ENCODE measurements at regions not wholly inside any gene's neighbourhood (a gene's known extent, or its start where the extent isn't known, plus 50 kb on each side); places are given as distances from the start of the nearest gene placed in this dataset.

- H3K27ac ChIP-seq (ENCODE audit: low read length) = no peak overlapping the region
- no peaks in the 10 kb centered on the region for H3K4me1 ChIP-seq (ENCODE audit: control insufficient read depth, insufficient read depth, low read length)
- DNase-seq = no peak
- no peaks in the 10 kb centered on the region for H3K9me3 ChIP-seq (ENCODE audit: control insufficient read depth, low read depth, low read length)
- no peaks in the 10 kb centered on the region for H3K36me3 ChIP-seq (ENCODE audit: control insufficient read depth, insufficient read depth, low read length)
- no CpG with 5 or more reads among the region's 2 CpGs for WGBS (ENCODE audit: insufficient coverage, low lambda C conversion rate)
- no peaks in the 10 kb centered on the region for H3K27me3 ChIP-seq (ENCODE audit: control insufficient read depth, insufficient read depth, low read length)
- no peak overlapping the region for H3K4me3 ChIP-seq (ENCODE audit: low read length)
These were observed 101.5 kb downstream of the UNC5CL start for GRCh38 chr6:40937491-40937890.

DNA sequence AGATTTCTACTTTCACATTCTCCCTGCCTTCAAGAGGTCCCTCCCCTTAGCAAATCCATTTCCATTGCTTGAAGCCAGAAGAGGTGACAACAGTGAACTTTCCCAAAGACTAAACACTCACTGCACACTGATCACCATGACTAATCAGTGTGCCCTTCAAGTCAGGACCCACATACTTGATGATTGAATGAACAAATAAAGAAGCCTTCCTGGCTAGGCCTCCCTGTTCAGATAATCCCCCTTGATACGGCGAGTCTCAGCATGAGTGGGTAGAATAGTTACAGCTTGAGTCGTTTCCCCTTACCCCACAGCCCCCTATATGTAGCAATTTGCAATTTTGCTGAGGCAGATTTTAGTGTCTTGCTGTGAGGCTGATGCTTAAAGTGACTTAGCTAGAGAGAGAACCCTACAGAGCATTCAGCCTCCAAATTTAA, 102.2 kb downstream of the UNC5CL start:
- Histone ChIP-seq H3K4me3 (ENCODE audit: low read length) (no peak overlapping the region), H3K36me3 (ENCODE audit: control insufficient read depth, insufficient read depth, low read length) (no peaks in the 10 kb centered on the region), H3K27me3 (ENCODE audit: control insufficient read depth, insufficient read depth, low read length) (no peaks in the 10 kb centered on the region), H3K27ac (ENCODE audit: low read length) (no peak overlapping the region), H3K9me3 (ENCODE audit: control insufficient read depth, low read depth, low read length) (no peaks in the 10 kb centered on the region), H3K4me1 (ENCODE audit: control insufficient read depth, insufficient read depth, low read length) (no peaks in the 10 kb centered on the region)
- DNase-seq = no peak
- WGBS (ENCODE audit: insufficient coverage, low lambda C conversion rate) = no CpG with 5 or more reads among the region's 3 CpGs

DNA sequence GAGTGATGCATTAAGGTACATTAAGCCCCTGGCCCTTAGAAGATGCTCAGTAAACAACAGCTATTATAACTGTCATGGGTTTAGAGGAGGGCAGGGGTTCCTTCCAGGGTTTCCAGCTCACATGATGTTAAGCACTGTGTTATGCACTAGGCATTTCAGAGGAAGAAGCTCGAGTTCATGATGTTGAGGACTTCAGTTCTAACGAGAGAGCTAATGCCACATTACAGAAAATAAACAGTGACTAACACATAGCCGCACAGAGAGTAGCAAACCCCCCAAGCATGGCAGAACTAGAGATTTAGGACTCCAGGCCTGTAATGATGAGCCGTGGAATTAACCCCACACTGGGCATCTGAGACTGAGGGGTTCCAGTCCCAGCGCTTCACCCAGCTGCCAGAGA, 105.2 kb downstream of the UNC5CL start:
- H3K9me3 ChIP-seq (ENCODE audit: control insufficient read depth, low read depth, low read length) = no peaks in the 10 kb centered on the region
- no peak for DNase-seq
- H3K27me3 ChIP-seq (ENCODE audit: control insufficient read depth, insufficient read depth, low read length) = no peaks in the 10 kb centered on the region
- H3K36me3 ChIP-seq (ENCODE audit: control insufficient read depth, insufficient read depth, low read length) = no peaks in the 10 kb centered on the region
- H3K4me1 ChIP-seq (ENCODE audit: control insufficient read depth, insufficient read depth, low read length) = peaks cover 14% of the 10 kb centered on the region
- H3K4me3 ChIP-seq (ENCODE audit: low read length) = no peak overlapping the region
- WGBS (ENCODE audit: insufficient coverage, low lambda C conversion rate) = no CpG with 5 or more reads among the region's 5 CpGs
- no peak overlapping the region for H3K27ac ChIP-seq (ENCODE audit: low read length)

GRCh38 chr6:40932953-40933352, 106.1 kb downstream of the UNC5CL start:
- Histone ChIP-seq H3K4me3 (ENCODE audit: low read length) (no peak overlapping the region), H3K4me1 (ENCODE audit: control insufficient read depth, insufficient read depth, low read length) (peaks cover 19% of the 10 kb centered on the region), H3K9me3 (ENCODE audit: control insufficient read depth, low read depth, low read length) (no peaks in the 10 kb centered on the region), H3K36me3 (ENCODE audit: control insufficient read depth, insufficient read depth, low read length) (no peaks in the 10 kb centered on the region), H3K27me3 (ENCODE audit: control insufficient read depth, insufficient read depth, low read length) (no peaks in the 10 kb centered on the region), H3K27ac (ENCODE audit: low read length) (no peak overlapping the region)
- DNase-seq = no peak
- WGBS (ENCODE audit: insufficient coverage, low lambda C conversion rate) = no CpG with 5 or more reads among the region's 6 CpGs

- Histone ChIP-seq H3K27ac (ENCODE audit: low read length) (no peak overlapping the region), H3K27me3 (ENCODE audit: control insufficient read depth, insufficient read depth, low read length) (no peaks in the 10 kb centered on the region), H3K36me3 (ENCODE audit: control insufficient read depth, insufficient read depth, low read length) (no peaks in the 10 kb centered on the region), H3K9me3 (ENCODE audit: control insufficient read depth, low read depth, low read length) (no peaks in the 10 kb centered on the region), H3K4me3 (ENCODE audit: low read length) (no peak overlapping the region), H3K4me1 (ENCODE audit: control insufficient read depth, insufficient read depth, low read length) (peaks cover 19% of the 10 kb centered on the region)
- no CpG with 5 or more reads among the region's 2 CpGs for WGBS (ENCODE audit: insufficient coverage, low lambda C conversion rate)
- no peak for DNase-seq
These were observed 106.7 kb downstream of the UNC5CL start for GRCh38 chr6:40932366-40932765.

DNA sequence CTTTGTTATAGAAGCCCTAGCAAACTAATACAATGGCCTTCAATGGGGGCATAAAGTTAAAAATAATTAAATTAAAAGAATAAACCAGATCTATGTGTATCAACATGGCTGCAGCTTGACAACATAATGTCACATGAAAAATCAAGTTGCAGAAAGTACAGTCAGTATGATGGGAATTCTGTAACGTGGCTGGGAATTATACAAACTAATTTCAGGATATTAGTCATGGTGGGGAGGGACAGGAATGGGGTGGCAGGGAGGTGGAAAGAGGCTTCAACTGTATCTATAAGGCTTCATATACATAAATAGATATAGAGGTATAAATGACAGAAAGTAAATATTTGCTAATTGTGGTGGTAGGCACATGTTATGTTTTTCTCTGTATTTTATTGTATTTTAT, 107.1 kb downstream of the UNC5CL start:
- DNase-seq = no peak
- Histone ChIP-seq H3K27me3 (ENCODE audit: control insufficient read depth, insufficient read depth, low read length) (no peaks in the 10 kb centered on the region), H3K4me1 (ENCODE audit: control insufficient read depth, insufficient read depth, low read length) (peaks cover 19% of the 10 kb centered on the region), H3K4me3 (ENCODE audit: low read length) (no peak overlapping the region), H3K36me3 (ENCODE audit: control insufficient read depth, insufficient read depth, low read length) (no peaks in the 10 kb centered on the region), H3K9me3 (ENCODE audit: control insufficient read depth, low read depth, low read length) (no peaks in the 10 kb centered on the region), H3K27ac (ENCODE audit: low read length) (no peak overlapping the region)
- WGBS (ENCODE audit: insufficient coverage, low lambda C conversion rate) = 78% methylated on average over 1 of the region's 1 CpG

DNA sequence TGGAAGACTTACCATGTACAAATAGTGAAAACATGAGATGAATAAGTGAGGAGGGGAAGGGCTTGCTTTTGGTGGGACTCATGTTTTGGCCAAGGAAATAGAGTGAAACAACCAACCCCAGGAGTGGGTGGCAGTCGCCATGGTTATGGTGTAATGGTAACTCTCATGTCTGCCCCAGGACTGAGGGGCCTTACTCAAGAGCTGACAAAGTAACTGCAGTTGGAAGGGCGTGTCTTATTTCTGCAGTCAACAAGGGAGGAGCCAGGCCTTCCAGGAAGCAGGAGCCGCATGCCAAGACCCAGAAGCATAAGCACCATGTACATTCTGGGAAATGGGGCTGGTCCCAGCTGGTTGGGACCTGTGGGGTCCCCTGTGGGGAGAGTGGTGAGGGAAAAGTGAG, 108.5 kb downstream of the UNC5CL start:
- H3K27me3 ChIP-seq (ENCODE audit: control insufficient read depth, insufficient read depth, low read length) = no peaks in the 10 kb centered on the region
- peaks cover 19% of the 10 kb centered on the region for H3K4me1 ChIP-seq (ENCODE audit: control insufficient read depth, insufficient read depth, low read length)
- no peaks in the 10 kb centered on the region for H3K36me3 ChIP-seq (ENCODE audit: control insufficient read depth, insufficient read depth, low read length)
- peak overlapping the region; percentile 87 for H3K27ac ChIP-seq (ENCODE audit: low read length)
- peak; percentile 84 to 90 for DNase-seq
- no peak overlapping the region for H3K4me3 ChIP-seq (ENCODE audit: low read length)
- no CpG with 5 or more reads among the region's 3 CpGs for WGBS (ENCODE audit: insufficient coverage, low lambda C conversion rate)
- H3K9me3 ChIP-seq (ENCODE audit: control insufficient read depth, low read depth, low read length) = no peaks in the 10 kb centered on the region

DNA sequence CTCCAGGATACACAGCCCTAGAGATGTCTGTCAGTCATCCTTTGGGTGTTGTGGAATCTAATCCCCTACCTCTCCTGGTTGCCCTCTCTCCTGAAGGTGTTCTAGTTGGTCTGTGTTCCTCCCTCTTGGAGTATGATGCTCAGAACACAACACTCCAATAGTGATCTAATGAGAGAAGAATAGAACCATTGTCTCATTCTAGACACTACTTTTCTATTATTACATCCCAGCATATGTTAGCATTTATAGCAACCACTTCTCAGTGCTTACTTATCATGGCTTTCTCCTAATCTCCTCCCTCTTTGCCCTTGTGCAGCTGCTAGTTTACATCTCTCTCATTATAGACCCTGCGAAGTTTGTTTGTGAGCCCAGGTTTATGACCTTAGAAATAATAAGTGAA, 109.0 kb downstream of the UNC5CL start:
- Histone ChIP-seq H3K4me3 (ENCODE audit: low read length) (no peak overlapping the region), H3K27ac (ENCODE audit: low read length) (peak overlapping the region; percentile 87), H3K9me3 (ENCODE audit: control insufficient read depth, low read depth, low read length) (no peaks in the 10 kb centered on the region), H3K4me1 (ENCODE audit: control insufficient read depth, insufficient read depth, low read length) (peaks cover 19% of the 10 kb centered on the region), H3K27me3 (ENCODE audit: control insufficient read depth, insufficient read depth, low read length) (no peaks in the 10 kb centered on the region), H3K36me3 (ENCODE audit: control insufficient read depth, insufficient read depth, low read length) (no peaks in the 10 kb centered on the region)
- no peak for DNase-seq
- WGBS (ENCODE audit: insufficient coverage, low lambda C conversion rate) = no CpG with 5 or more reads among the region's 1 CpG

- Histone ChIP-seq H3K27me3 (ENCODE audit: control insufficient read depth, insufficient read depth, low read length) (no peaks in the 10 kb centered on the region), H3K36me3 (ENCODE audit: control insufficient read depth, insufficient read depth, low read length) (no peaks in the 10 kb centered on the region), H3K9me3 (ENCODE audit: control insufficient read depth, low read depth, low read length) (no peaks in the 10 kb centered on the region), H3K4me3 (ENCODE audit: low read length) (no peak overlapping the region), H3K27ac (ENCODE audit: low read length) (peak overlapping the region; percentile 82), H3K4me1 (ENCODE audit: control insufficient read depth, insufficient read depth, low read length) (peaks cover 19% of the 10 kb centered on the region)
- DNase-seq = peak; percentile 56 to 85
- no CpG with 5 or more reads among the region's 3 CpGs for WGBS (ENCODE audit: insufficient coverage, low lambda C conversion rate)
These were observed 109.8 kb downstream of the UNC5CL start for GRCh38 chr6:40929176-40929575.

GRCh38 chr6:40928763-40929162, 110.3 kb downstream of the UNC5CL start:
- Histone ChIP-seq H3K27ac (ENCODE audit: low read length) (peak overlapping the region; percentile 82), H3K4me1 (ENCODE audit: control insufficient read depth, insufficient read depth, low read length) (peaks cover 19% of the 10 kb centered on the region), H3K36me3 (ENCODE audit: control insufficient read depth, insufficient read depth, low read length) (no peaks in the 10 kb centered on the region), H3K27me3 (ENCODE audit: control insufficient read depth, insufficient read depth, low read length) (no peaks in the 10 kb centered on the region), H3K9me3 (ENCODE audit: control insufficient read depth, low read depth, low read length) (no peaks in the 10 kb centered on the region), H3K4me3 (ENCODE audit: low read length) (no peak overlapping the region)
- DNase-seq = peak; percentile 65 to 76
- 100% methylated on average over 2 of the region's 3 CpGs for WGBS (ENCODE audit: insufficient coverage, low lambda C conversion rate)

- Histone ChIP-seq H3K4me3 (ENCODE audit: low read length) (no peak overlapping the region), H3K27ac (ENCODE audit: low read length) (peak overlapping the region; percentile 82), H3K27me3 (ENCODE audit: control insufficient read depth, insufficient read depth, low read length) (no peaks in the 10 kb centered on the region), H3K4me1 (ENCODE audit: control insufficient read depth, insufficient read depth, low read length) (peaks cover 19% of the 10 kb centered on the region), H3K36me3 (ENCODE audit: control insufficient read depth, insufficient read depth, low read length) (no peaks in the 10 kb centered on the region), H3K9me3 (ENCODE audit: control insufficient read depth, low read depth, low read length) (no peaks in the 10 kb centered on the region)
- no peak for DNase-seq
- no CpG with 5 or more reads among the region's 1 CpG for WGBS (ENCODE audit: insufficient coverage, low lambda C conversion rate)
These were observed 110.7 kb downstream of the UNC5CL start for GRCh38 chr6:40928307-40928706.
